ENCODE measurements at regions not wholly inside any gene's neighbourhood (a gene's known extent, or its start where the extent isn't known, plus 50 kb on each side); places are given as distances from the start of the nearest gene placed in this dataset.

DNA sequence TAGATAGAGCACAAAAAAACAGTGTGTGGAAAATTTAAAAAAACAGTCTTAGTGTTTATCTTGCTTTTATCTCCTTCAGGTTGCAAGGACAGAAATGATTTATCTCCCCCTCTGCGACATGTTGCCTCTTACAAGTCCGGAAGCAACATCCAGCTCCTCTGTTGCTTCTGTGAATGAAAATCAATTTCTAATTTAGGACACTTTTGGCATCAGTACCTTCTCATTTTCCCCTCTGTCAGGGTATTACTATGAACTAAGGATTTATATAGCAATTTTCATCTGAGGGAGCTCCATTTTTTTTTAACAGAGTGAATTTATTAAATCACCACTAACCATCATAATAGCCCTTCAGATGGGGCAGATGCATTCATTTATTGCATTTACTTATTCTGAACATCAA lies 116.6 kb upstream of the PLXNC1 start:
- no peak for DNase-seq (ENCODE audit: low spot score)

- DNase-seq (ENCODE audit: low spot score): no peak
Measured at GRCh38 chr12:94032368-94032767, 116.0 kb upstream of the PLXNC1 start.

DNA sequence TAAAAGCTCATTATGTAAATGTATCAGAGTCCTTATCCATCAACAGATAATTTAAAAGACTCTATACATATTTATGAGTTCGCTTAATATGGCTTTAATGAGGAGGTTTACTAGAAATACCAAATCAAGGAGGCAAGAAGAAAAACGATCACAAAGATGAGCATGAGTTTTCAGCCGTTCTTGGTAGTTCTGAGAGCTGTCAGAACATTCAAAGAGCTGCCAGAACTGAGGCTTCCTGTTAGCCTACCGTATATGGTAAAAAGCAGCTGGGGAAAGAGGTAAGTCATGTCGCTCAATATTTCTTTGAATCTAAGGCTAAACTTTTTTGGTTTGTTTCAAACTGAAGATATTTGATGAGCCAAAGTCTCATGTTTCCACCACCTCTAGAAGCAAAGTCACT lies 115.3 kb upstream of the PLXNC1 start:
- no peak for DNase-seq (ENCODE audit: low spot score)

DNA sequence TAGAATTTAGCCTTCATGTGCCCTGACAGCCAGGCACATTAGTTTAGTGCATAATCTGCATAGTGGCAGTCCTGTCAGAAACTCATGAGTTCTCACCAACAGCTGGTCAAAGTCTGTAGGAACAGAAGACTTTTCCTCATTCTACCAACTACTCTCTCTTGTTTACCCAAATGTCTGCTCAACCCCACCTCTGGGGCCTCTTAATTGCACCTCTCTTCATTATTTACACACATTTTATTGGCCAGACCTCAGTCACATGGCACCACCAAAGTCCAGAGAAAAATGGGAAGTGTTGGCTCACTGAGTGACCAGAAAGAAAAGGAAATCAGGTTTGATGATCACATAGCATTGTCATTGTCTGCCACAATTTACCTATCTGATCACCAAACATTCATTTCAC lies 114.6 kb upstream of the PLXNC1 start:
- no peak for DNase-seq (ENCODE audit: low spot score)

GRCh38 chr12:94037444-94037843 lies 110.9 kb upstream of the PLXNC1 start:
- no peak for DNase-seq (ENCODE audit: low spot score)

GRCh38 chr12:94038605-94039004 lies 109.8 kb upstream of the PLXNC1 start:
- DNase-seq (ENCODE audit: low spot score): no peak

GRCh38 chr12:94039199-94039840 lies 109.1 kb upstream of the PLXNC1 start:
- DNase-seq (ENCODE audit: low spot score): no peak

GRCh38 chr12:94039914-94040313 lies 108.5 kb upstream of the PLXNC1 start:
- no peak for DNase-seq (ENCODE audit: low spot score)

- DNase-seq (ENCODE audit: low spot score): no peak
Measured at GRCh38 chr12:94041850-94042249, 106.5 kb upstream of the PLXNC1 start.

- no peak for DNase-seq (ENCODE audit: low spot score)
Measured at GRCh38 chr12:94042321-94042720, 106.1 kb upstream of the PLXNC1 start.

GRCh38 chr12:94046626-94047410 lies 101.6 kb upstream of the PLXNC1 start:
- DNase-seq (ENCODE audit: low spot score): no peak

DNA sequence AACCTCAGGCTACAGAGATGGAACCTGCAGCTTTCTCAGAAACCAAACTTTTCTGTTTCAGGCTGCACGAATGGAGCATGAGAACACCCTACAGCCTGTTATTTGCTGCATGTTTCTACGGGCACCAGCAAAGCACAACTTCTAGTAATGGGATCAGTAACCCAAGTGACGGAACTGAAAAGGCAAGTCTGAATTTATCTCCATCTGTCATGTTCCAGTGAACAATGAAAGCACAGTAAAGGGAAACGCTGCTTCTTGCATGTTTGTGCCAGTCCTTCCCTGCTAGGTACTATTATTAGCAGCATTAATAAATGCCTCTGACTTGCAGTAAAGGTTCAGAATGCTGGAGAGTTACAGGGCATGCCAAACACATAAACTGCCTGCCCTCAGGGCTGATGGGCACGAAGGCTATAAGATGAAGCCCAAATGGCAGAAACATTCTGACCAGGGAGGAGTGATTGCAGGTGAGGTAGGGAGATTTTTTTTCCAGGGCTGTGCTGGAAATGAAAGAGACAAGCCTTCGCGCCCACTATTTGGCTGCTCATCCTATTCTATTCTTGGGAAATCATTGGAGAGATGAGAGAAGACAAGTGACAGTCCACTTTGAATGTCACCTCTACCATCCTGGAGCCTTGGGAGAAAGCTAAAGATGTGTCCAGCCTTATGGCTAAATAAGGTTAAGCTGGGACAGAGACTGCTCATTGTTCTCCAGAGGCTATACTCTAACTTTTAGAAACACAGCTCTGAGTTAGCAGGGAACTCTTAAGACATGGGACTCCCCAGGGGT lies 100.4 kb upstream of the PLXNC1 start:
- no peak for DNase-seq (ENCODE audit: low spot score)

- DNase-seq (ENCODE audit: low spot score): no peak
Measured at GRCh38 chr12:94048757-94049156, 99.6 kb upstream of the PLXNC1 start.

DNA sequence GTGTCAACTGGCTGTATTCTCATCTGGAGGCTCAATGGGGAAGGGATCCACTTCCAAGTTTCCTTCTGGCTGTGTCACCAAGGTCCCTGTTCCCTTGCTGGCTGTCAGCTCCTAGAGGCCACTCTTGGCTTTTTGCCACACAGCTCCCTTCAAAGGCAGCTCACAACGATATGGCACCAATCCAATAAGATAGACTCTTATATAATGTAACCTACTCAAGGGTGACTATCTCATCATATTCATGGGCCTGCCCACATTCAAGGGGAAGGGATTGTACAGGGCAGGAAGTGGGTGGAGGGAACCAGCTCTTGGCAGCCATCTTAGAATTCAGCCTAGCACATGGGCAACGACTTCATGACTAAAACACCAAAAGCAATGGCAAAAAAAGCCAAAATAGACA lies 98.7 kb upstream of the PLXNC1 start:
- DNase-seq (ENCODE audit: low spot score): no peak

DNA sequence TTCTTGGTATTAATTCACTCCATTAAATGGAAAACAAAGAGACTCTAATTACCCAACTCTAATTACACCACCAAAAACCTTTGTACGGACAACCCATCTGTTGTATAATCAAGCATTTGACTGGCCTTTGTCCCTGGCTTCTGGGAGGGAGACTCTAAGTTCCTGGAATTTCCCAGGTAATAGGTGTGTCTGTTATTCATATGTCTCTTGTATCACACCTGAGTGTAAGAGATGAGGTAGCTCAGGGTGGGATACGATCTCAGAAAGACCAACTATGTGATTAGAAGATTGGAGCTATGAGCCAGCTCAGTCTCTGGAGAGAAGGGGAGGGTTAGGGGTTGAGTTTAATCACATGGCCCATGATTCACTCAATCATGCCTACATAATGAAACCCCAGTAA lies 94.7 kb upstream of the PLXNC1 start:
- no peak for DNase-seq (ENCODE audit: low spot score)

- no peak for DNase-seq (ENCODE audit: low spot score)
Measured at GRCh38 chr12:94055528-94055927, 92.8 kb upstream of the PLXNC1 start.

DNA sequence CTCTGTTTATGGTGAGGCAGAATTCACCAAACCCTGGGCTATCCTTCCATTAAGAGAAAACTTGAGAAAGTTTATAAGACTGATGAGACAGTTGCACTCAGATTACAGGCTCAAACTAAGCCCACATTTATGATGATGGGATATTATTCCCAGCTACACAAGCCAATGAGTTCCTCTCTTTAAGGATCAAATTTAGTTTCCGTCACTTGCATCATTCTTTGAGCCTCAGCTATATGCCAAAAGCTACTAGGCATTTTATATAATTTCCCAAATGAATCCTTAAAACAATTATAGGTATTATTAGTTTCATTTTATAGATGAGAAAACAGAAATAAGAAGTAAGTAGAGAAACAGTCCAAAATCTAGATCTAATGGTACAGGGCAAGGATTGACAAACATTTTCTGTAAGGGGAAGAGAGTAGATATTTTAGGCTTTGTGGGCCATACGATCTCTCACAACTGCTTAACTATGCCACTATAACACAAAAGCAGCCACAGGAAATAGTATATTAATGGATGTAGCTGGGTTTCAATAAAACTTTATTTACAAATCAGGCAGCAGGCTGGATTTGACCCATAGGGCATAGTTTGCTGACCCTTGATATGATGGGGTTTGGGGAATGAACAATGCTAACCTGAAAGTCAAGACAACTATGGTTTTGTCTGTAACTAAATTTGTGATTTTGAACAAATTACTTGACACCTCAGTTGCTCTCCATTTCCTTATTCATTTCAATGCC lies 91.8 kb upstream of the PLXNC1 start:
- no peak for DNase-seq (ENCODE audit: low spot score)

DNA sequence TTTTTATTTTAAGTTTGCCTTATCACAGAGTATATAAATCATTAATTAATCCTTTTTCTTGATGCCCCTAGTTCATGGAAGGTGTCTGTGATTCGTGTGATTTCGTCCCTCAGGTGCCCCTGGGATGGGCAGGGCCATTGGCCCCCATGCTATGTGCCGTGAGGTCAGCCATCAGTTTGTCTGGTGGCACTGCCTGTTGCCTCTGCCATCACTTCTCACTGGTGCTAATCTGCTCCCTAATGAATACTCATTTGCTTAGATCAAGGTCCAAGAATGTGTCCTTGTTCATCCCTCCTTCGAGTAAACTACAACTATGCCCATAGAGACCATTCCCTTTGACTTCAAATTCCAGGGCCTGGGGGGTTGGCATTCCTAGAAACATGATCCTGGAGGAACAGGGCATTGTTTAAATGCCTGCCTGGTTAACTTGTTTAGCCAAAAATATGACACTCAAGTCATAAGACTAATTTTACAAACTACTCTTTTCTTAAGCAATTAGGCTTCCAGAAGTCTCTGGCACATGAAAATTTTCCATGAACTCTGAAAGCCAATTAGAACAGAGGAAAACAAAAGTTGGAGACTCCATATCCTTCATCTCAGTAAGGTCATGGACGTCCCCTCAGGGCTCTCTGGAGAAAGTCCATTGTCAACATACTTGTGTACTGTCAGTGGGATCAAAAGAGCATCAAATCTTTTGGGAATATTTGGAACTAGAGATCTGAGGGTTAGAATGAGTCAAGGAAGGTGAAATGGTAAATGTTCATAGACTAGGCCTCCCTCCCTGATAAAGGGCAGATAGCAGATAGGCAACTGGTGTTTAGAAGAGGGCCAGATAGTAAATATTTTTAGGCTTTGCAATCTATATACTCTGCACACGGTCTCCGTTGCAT lies 90.9 kb upstream of the PLXNC1 start:
- no peak for DNase-seq (ENCODE audit: low spot score)

DNA sequence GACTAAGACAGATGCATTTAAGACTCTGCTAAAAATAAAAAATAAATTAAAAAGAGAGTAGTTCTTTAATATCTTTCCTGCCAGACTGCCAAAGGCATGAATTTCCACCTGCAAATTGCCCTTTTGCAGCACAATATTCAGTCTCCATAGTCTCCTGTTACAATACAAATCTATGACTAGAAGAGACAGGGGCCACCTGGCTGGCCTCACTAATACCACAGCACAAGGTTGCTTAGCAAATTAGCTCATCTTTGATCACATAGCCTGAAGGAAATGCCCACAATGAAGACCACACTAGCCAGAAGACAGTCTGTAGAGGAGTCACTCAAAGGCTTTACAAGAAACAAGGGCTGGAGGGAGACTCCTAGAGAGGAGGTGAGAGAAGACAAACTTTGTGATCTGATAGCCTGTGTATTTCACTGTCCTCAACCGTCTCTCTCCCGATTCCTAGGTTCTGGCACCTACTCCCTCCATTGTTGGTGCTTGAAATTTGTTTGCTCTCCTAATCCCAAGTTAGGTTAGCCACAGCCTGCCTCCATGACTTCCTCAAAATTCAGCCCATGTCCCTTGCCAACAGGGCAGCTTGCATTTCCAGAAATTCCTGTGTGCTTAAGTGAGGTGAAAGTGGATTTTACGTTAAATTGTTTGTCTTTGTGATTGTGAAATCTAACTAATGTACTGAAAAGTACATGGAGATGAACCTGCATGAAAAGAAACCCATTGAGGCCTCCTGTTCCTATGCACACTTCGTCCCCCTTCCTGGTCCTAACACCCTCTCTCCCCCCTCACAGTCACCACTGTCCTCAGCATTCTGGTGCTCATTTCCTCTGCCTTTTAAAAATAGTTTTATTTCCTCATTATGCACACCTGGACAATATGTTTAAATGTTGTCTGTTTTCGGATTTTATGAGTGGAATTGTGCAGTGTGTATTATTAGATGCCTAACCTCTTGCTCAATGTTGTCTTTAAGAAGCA lies 88.7 kb upstream of the PLXNC1 start:
- DNase-seq (ENCODE audit: low spot score): no peak

- no peak for DNase-seq (ENCODE audit: low spot score)
Measured at GRCh38 chr12:94062194-94062593, 86.2 kb upstream of the PLXNC1 start.

Measured in hepatic stellate cell (primary cell).